ENCODE measurements at regions not wholly inside any gene's neighbourhood (a gene's known extent, or its start where the extent isn't known, plus 50 kb on each side); places are given as distances from the start of the nearest gene placed in this dataset.

DNA sequence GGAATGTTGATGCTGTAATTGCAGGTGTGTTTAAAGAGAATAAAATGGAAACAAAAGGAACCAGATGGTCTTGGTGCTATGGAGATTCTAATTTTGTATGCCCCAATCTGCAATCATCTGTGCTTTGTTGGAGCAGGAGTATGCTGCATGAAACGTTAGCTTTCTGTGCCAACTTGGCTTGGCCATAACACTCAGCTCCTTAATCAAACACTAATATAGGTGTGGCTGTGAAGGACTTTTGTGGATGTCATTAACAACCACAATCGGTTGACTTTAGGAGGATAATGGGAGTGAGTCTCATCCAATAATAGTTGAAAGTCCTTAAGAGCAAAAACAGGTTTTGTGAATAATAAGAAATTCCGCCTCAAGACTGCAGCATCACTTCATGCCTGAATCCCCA lies 399.2 kb downstream of the NLGN4X start:
- no peak overlapping the region for H3K4me3 ChIP-seq (ENCODE audit: low read length)
- no peak for DNase-seq (ENCODE audit: low read depth, low spot score)

DNA sequence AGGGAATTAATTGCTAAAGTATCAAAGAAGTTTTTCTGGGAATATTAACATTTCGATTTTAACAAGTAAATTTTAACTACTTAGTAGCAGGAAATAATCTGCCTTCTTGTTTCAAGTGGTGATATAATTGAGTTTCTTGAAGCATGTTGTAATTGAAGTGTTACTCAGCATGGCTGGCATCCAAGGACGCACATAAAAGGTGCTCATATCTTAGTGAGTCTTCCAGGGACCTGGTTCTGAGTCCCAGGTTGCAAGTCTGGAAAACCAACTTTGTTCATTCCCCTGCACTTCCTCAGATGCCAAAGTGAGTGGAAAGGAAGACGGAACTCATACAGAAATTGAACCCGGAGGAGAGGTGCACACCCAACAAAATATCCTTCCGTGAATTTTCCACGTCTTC lies 399.6 kb downstream of the NLGN4X start:
- no peak for DNase-seq (ENCODE audit: low read depth, low spot score)
- H3K4me3 ChIP-seq (ENCODE audit: low read length): no peak overlapping the region

DNA sequence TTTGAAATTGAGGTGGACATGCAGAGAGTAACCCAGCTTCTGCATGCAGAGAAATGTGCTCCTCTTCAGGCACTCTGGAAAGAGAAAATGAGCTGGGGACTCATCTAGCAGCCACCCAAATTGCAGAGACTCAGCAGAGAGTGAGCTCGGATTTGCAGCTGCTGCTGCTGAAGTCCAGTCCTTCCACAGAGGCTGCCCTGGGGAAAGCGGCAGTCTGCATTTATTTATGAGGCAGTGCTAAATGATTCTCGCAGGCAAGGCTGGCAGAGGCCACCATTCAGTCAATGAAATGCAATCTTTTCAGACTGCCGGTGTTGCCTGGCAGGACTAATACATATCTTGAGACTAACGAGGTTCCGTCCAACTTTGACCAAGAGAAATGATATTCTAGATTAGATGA lies 404.8 kb downstream of the NLGN4X start:
- no peak for DNase-seq (ENCODE audit: low read depth, low spot score)
- no peak overlapping the region for H3K4me3 ChIP-seq (ENCODE audit: low read length)

DNA sequence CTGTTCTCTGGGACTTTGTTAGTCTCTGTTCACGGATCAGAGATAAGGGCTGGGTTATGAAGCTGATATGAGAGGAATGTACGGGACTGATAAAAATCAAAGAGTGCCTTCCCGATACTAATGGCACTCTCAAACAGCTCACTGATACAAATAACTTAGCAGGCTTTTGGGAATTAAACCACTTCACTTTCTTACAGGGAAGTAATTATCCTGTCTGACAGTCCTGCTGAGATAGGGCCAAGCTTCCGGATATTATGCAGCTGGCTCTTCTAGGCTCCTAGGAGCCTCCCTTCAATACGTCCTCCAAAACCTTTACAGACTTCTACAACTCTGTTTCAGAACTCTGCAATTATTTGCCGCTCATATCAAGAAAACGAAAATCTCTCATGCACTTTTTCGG lies 418.0 kb downstream of the NLGN4X start:
- DNase-seq (ENCODE audit: low read depth, low spot score): no peak
- no peak overlapping the region for H3K4me3 ChIP-seq (ENCODE audit: low read length)

DNA sequence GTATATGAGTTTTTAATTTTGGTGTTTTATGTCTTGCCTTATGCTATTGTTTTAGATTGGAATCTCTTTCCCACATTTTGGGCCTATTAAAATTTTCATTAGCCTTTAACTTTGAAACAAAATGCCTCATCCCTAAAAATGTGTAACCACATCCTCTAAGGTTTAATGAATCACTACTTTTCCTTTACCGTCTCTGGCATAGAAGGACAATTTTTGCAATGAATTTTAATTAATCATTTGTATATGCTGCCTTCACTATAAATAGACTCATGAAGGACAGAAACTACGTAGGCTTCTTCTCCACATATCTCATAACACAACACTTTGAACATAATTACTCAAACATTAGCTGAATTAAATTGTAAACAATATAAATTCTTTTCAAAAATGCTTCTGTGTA lies 421.5 kb downstream of the NLGN4X start:
- DNase-seq (ENCODE audit: low read depth, low spot score): no peak
- H3K4me3 ChIP-seq (ENCODE audit: low read length): no peak overlapping the region

DNA sequence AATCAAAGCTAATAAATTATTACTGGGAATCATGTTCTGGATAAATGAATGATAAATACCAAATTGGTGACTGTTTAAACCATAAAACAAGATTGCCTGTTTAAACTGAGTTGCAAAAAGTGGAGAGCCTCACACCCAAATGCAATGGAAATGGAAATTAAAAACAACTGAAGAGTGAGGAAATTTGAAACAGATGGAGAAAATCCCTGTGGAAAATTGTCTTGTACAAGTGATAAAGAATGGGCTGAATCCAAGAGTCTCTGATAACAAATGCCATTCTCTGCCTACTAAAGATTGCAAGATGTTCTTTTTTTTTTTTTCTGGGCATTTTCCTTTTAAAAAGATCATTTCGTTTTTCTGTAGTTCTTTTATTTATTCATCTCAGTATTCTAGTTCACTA lies 426.3 kb downstream of the NLGN4X start:
- DNase-seq (ENCODE audit: low read depth, low spot score): no peak
- no peak overlapping the region for H3K4me3 ChIP-seq (ENCODE audit: low read length)

DNA sequence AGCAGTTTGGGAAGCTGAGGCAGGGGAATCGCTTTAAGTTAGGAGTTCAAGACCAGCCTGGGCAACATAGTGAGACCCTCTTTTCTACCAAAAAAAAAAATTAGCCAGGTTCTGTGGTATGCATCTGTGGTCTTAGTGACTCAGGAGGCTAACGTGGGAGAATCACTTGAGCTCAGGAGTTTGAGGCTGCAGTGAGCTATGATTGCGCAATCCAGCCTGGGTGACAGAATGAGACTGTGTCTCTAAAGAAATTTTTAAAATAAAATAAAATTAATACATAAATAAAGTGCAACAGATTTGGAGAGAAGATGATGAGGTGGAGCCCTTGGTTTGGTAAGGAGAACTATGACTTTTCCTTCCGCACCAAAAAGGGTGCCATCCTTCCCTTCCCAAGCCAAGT lies 436.9 kb downstream of the NLGN4X start:
- no peak for DNase-seq (ENCODE audit: low read depth, low spot score)
- H3K4me3 ChIP-seq (ENCODE audit: low read length): no peak overlapping the region

DNA sequence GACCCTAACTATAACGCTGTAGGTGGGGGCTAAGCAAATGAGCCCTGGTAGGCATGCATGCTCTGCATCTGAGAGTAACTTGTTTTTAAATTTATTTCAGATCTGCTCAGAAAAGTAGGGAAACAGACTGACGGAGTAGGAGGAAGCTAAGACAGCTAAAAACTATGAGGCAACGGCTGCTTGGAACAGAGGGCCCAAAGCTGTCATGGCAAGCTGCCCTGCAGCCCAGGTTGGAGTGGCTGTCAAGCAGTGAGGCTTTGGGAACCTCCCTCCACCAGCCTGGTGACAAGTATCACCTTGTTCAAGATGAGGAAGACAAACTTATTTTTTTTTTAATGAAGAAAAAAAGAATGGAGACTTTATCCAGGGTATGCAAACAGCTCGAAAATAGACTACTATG lies 439.8 kb downstream of the NLGN4X start:
- H3K4me3 ChIP-seq (ENCODE audit: low read length): no peak overlapping the region
- DNase-seq (ENCODE audit: low read depth, low spot score): no peak

DNA sequence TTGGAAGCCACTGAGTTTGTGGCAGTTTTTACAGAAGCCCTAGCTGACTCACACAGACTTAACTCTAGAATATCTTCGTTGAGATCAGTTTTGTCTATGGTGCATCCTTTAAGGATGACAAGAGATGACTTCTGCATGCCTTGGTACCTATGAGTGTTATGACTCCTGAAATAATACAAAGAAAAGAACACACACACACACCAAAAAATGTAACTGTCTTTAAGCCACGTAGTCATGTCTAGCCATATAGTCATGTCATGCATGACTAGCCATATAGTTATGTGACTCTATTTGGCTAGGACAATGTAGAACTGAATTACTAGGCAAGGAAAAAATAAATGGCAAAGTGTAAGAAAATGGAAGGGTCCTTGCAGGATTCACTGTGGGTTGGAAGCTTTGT lies 447.8 kb downstream of the NLGN4X start:
- DNase-seq (ENCODE audit: low read depth, low spot score): no peak
- H3K4me3 ChIP-seq (ENCODE audit: low read length): no peak overlapping the region

DNA sequence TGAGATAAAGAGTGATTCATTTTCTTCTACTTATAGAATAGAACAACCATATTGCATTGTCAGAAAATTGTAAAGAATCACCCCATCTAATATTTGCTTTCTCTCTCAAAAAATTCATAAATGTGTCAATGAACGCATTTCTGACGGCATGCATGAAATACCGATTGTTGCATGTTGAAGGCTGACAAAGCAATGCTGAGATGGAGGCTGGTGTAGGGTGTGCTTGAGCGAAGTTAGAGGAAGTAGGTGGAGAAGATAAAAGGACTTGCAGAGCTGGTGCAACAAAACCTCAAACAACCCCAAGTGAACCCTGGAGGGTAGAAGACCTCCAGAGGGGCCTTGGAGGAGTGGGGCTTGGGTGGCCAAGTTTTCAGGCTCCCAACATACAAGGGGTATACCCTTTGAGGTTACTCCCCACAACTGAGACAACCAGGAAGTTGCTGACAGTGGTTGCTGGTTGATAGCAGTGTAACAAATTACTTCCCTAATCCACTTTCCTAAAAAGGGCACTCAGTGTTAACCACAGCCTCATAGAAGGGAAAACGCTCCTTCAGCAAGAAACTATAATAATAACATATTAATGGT lies 452.7 kb downstream of the NLGN4X start:
- DNase-seq (ENCODE audit: low read depth, low spot score): peak; percentile 42
- no peak overlapping the region for H3K4me3 ChIP-seq (ENCODE audit: low read length)

DNA sequence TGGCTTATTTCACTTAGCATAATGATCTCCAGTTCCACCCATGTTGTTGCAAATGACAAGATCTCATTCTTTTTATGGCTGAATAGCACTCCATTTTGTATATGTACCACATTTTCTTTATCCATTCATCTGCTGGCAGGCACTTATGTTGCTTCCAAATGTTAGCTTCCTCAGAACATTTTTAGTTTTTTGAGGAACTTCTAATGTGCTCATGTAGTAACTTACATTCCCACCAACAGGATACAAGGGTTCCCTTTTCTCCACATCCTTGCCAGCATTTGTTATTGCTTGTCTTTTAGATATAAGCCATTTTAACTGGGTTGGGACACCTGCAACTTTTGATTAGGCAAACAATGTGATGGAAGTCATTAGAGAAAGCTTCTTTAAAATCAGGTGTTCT lies 454.2 kb downstream of the NLGN4X start:
- DNase-seq (ENCODE audit: low read depth, low spot score): no peak
- no peak overlapping the region for H3K4me3 ChIP-seq (ENCODE audit: low read length)

DNA sequence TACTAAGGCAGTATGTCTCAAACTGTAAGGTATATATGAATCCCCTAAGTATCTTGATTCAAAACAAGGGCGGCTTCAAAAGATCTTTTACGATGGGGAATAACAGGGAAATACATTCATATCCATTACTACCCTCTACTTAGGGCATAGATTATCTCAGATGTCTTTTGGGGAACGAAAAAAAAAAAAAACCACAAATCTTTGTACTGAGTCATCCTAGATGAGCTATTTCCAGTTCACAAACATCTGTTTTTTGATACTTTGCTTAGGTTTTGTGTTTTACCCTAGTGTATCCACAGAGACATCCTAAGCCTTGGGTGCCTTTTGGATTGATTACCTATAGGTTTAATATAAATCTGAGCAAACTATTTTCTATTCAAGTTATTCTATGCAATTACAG lies 457.2 kb downstream of the NLGN4X start:
- no peak overlapping the region for H3K4me3 ChIP-seq (ENCODE audit: low read length)
- no peak for DNase-seq (ENCODE audit: low read depth, low spot score)

DNA sequence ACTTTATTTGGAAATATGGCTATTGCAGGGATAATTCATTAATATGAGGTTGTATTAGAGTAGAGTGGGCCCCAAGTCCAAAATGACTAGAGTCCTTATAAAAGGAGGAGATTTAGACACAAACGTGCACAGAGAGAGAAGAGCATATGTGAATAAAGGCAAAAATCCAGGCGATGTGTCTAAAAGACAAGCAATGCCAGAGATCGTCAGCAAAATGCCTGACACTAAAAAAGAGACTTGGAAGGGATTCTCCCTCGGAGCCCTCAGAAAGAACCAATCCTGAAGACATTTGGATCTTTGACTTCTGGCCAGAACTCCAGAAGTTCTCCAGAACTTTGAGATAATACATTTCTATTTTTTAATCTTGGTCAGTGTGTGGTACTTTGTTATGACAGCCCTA lies 472.1 kb downstream of the NLGN4X start:
- H3K4me3 ChIP-seq (ENCODE audit: low read length): no peak overlapping the region
- no peak for DNase-seq (ENCODE audit: low read depth, low spot score)

DNA sequence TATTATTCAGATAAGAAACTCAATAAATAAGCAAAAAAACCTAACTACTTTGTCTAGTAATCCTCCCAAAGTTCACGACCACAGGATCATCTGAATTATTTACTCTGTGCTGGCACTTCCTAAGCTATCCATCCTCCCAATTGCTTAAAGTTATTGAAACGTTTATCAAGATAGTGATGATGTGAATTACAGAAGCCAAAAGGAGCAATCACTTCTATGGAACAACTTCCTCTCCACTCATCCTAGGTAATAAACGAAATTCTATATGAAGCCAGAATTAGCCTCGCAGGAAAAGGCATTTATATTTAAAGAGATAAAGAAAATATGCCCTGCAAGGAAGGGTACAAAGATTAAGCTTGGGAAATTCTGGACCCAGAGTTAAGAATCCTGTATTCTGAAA lies 475.4 kb downstream of the NLGN4X start:
- H3K4me3 ChIP-seq (ENCODE audit: low read length): no peak overlapping the region
- DNase-seq (ENCODE audit: low read depth, low spot score): no peak

DNA sequence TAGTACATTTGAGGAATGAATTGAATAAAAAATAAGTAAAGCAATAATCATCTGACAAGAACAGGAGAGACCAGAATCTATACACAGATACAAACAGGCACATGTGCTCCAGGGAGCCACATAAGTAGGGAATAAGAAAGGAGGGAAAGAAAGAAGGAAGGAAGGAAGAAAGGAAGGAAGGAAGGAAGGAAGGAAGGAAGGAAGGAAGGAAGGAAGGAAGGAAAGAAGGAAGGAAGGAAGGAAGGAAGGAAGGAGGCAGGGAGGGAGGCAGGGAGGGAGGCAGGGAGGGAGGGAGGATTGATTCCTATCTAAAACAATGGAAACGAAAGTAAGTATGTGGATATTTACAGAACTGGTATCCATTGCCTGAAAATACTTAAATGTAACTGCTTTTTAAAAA lies 475.8 kb downstream of the NLGN4X start:
- no peak overlapping the region for H3K4me3 ChIP-seq (ENCODE audit: low read length)
- DNase-seq (ENCODE audit: low read depth, low spot score): no peak

DNA sequence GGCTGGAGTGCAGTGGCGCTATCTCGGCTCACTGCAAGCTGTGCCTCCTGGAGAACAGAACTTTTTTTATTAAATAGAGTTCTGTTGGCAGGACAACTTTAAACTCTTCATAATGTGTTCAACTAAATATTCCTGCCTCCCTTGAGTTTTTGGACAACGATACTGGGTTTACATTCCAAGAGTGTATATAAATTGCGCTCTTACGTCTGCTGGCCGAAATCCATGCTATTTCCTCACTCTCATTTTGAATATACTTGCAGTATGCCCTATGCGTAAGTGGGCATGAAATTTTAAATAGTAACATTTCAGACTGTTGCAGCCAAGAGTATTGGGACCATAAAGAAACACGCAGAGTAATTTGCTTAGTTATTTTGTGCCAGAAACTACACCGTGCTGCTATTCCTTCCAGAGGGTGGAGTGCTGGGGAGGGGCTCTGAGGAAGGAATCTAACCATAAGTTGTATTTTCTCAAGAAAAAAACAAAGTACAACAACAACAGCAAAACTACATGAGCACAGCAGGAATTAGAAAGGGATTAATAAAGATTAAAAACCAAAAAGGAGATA lies 480.0 kb downstream of the NLGN4X start:
- H3K4me3 ChIP-seq (ENCODE audit: low read length): no peak overlapping the region
- DNase-seq (ENCODE audit: low read depth, low spot score): no peak

DNA sequence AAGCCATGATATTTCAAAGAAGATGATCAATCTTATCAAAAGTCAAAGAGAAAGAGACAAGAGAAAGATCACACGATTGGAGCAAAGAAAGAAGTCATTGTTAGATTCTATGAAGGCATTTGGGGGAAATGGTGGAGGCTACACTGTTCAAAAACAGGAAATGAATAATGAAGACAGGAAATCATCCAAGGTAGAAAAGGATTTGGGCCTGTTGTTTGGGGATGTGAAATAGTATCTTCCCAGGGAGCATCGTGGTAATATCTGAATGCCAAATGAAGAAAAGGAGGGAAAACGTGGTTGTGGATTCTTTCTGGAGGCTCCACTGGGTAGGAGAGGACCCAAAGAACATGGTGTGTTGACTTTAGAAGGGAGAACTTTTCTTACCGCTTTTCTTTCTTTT lies 482.4 kb downstream of the NLGN4X start:
- no peak for DNase-seq (ENCODE audit: low read depth, low spot score)
- H3K4me3 ChIP-seq (ENCODE audit: low read length): no peak overlapping the region

DNA sequence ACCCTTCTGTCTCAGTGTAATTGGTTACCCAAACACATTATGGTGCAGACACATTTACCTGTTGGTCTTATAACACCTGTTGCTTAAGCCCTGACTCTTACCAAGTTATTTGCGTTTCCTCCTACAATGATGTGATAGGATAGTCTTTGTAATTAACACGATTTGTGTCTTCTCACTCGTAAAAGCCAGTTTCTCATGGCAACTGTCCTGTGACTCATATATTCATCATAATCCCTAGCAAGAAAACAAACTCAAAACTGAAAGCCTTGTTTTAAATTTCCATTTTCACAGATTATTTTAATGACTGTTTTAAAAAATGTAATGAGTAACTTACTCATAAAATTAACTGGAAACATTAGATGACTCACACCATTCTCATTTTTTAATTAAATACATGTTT lies 495.2 kb downstream of the NLGN4X start:
- no peak for DNase-seq (ENCODE audit: low read depth, low spot score)

DNA sequence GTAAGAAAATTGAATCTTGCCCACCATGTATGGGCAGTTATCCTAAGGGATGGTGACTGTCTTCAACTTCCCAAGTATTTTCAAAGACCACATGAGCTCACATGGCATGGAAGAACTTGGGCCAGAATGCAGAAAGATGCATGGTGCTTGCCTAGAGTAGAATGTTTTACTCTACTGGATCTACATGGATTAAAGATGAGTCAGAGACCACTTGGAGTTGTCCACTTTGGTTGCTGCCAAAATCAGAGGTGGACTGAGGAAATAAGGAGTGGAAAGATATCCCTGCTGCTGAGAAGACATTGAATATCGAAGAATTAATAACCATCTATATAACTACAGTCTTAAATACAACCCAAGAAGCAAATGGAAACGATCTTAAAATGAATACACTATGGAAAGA lies 498.1 kb downstream of the NLGN4X start:
- no peak overlapping the region for H3K4me3 ChIP-seq (ENCODE audit: low read length)
- DNase-seq (ENCODE audit: low read depth, low spot score): no peak

More for the DNA sequence above, 495.2 kb downstream of the NLGN4X start:
- no peak overlapping the region for H3K4me3 ChIP-seq (ENCODE audit: low read length)

DNA sequence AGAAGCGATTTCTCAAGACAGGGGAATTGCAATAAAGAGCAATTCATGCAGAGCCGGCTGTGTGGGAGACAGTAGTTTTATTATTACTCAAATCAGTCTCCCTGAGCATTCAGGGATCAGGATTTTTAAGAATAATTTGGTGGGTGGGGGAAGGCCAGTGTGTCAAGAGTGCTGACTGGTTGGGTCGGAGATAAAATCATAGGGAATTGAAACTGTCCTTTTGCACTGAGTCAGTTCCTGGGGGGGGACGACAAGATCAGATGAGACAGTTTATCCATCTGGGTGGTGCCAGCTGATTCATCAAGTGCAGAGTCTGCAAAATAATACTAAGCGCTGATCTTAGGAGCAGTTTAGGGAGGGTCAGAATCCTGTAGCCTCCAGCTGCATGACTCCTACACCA lies 502.4 kb downstream of the NLGN4X start:
- no peak for DNase-seq (ENCODE audit: low read depth, low spot score)
- H3K4me3 ChIP-seq (ENCODE audit: low read length): no peak overlapping the region

DNA sequence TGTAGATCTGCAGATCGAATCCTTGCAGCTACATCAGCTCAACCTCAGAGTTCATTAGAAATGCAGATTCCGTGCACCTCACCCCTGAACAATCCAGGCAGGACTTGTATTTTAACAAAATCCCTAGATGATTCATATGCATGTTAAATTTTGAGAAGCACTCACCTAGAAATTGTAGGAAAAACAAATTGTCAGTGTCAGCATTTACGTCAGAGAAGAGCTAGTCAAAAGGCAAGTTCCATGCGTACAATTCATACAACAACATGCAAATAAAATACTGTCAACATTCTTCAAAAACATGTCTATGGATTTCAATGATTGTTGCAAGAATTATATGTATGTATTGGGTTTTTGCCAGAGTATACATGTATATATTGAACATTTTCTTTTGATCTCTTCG lies 504.5 kb downstream of the NLGN4X start:
- H3K4me3 ChIP-seq (ENCODE audit: low read length): no peak overlapping the region
- no peak for DNase-seq (ENCODE audit: low read depth, low spot score)

DNA sequence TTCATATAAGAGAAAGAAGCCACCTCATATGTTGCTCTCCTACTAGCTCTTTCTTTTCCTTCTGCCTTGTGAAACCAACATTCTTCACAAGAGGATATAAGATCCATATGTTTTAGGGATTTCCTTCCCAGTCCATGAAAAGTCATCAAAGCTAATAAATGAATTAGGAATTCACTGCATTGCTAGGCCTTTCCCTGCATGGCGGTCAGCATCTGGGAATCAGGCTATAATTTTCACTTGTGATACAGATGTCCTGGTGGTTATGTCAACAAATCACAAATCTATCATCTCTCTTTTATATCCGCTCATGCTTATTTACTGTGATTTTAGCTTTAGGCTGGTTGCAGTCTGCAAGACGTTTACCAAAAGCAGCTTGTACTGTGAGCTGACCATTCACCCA lies 510.0 kb downstream of the NLGN4X start:
- no peak for DNase-seq (ENCODE audit: low read depth, low spot score)

More for the DNA sequence above, 510.0 kb downstream of the NLGN4X start:
- H3K4me3 ChIP-seq (ENCODE audit: low read length): no peak overlapping the region

Data from Jurkat, Clone E6-1 (cell line).